ENCODE measurements at regions not wholly inside any gene's neighbourhood (a gene's known extent, or its start where the extent isn't known, plus 50 kb on each side); places are given as distances from the start of the nearest gene placed in this dataset.
"Not testable (repeated sequence)": the region's sequence is repeated elsewhere in the genome, so short reads cannot be mapped to it uniquely, and the experiment has no call there.

GRCh38 chr2:113341870-113342253, 63.1 kb upstream of the PAX8 start:
- not testable (repeated sequence) for H3K4me3 ChIP-seq, H3K27ac ChIP-seq

- no peak overlapping the region for H3K27ac ChIP-seq
- no peak overlapping the region for H3K4me3 ChIP-seq
Measured at GRCh38 chr2:113341191-113341869, 62.6 kb upstream of the PAX8 start.

- Histone ChIP-seq H3K4me3 (no peak overlapping the region), H3K27ac (no peak overlapping the region)
Measured at GRCh38 chr2:113337809-113338208, 59.1 kb upstream of the PAX8 start.

GRCh38 chr2:113336040-113336439, 57.3 kb upstream of the PAX8 start:
- peak overlapping the region in 1 of 21 experiments; percentile 38 for H3K27ac ChIP-seq

GRCh38 chr2:113334147-113334546, 55.4 kb upstream of the PAX8 start:
- no peak overlapping the region for H3K27ac ChIP-seq
- no peak overlapping the region for H3K4me3 ChIP-seq

More at GRCh38 chr2:113336040-113336439, 57.3 kb upstream of the PAX8 start:
- not testable (repeated sequence) for H3K4me3 ChIP-seq

- not testable (repeated sequence) for H3K27ac ChIP-seq, H3K4me3 ChIP-seq
Measured at GRCh38 chr2:113333735-113334134, 55.0 kb upstream of the PAX8 start.

GRCh38 chr2:113330060-113330767, 51.5 kb upstream of the PAX8 start:
- peak overlapping the region in 18 of 21 experiments; percentile 44 to 84 (median 74) for H3K27ac ChIP-seq
- not testable (repeated sequence) for H3K4me3 ChIP-seq

GRCh38 chr2:113328973-113329372, 50.3 kb upstream of the PAX8 start:
- not testable (repeated sequence) for H3K4me3 ChIP-seq
- H3K27ac ChIP-seq = peak overlapping the region in 19 of 21 experiments; percentile 44 to 84 (median 74)

- peak overlapping the region in 16 of 21 experiments; percentile 59 to 84 (median 75) for H3K27ac ChIP-seq
- not testable (repeated sequence) for H3K4me3 ChIP-seq
Measured at GRCh38 chr2:113328572-113328971, 49.9 kb upstream of the PAX8 start.

Measured in skin epidermis (tissue), 12 donors.